ENCODE measurements at regions not wholly inside any gene's neighbourhood (a gene's known extent, or its start where the extent isn't known, plus 50 kb on each side); places are given as distances from the start of the nearest gene placed in this dataset.

- no peak for DNase-seq
These were observed 182.3 kb downstream of the MACROH2A1 start for GRCh38 chr5:135216471-135217343.

GRCh38 chr5:135215617-135216470 lies 181.8 kb upstream of the PITX1 start:
- DNase-seq = no peak

- no peak for DNase-seq
These were observed 181.0 kb upstream of the PITX1 start for GRCh38 chr5:135214897-135215616.

- DNase-seq = no peak
These were observed 179.6 kb upstream of the PITX1 start for GRCh38 chr5:135213466-135214239.

GRCh38 chr5:135213027-135213386 lies 179.0 kb upstream of the PITX1 start:
- no peak for DNase-seq

GRCh38 chr5:135212361-135213026 lies 178.5 kb upstream of the PITX1 start:
- DNase-seq = no peak

GRCh38 chr5:135211791-135212190 lies 177.8 kb upstream of the PITX1 start:
- no peak for DNase-seq

- DNase-seq = no peak
These were observed 177.2 kb upstream of the PITX1 start for GRCh38 chr5:135211083-135211790.

GRCh38 chr5:135210286-135211055 lies 176.4 kb upstream of the PITX1 start:
- no peak for DNase-seq

- no peak for DNase-seq
These were observed 175.1 kb upstream of the PITX1 start for GRCh38 chr5:135208903-135209721.

GRCh38 chr5:135208555-135208902 lies 174.5 kb upstream of the PITX1 start:
- DNase-seq = no peak

GRCh38 chr5:135207866-135208265 lies 173.8 kb upstream of the PITX1 start:
- DNase-seq = no peak

GRCh38 chr5:135206862-135207261 lies 172.8 kb upstream of the PITX1 start:
- no peak for DNase-seq

- no peak for DNase-seq
These were observed 171.8 kb upstream of the PITX1 start for GRCh38 chr5:135205632-135206349.

GRCh38 chr5:135204151-135204600 lies 170.1 kb upstream of the PITX1 start:
- no peak for DNase-seq

GRCh38 chr5:135203593-135204036 lies 169.6 kb upstream of the PITX1 start:
- DNase-seq = no peak

- DNase-seq = no peak
These were observed 169.0 kb upstream of the PITX1 start for GRCh38 chr5:135203019-135203418.

- no peak for DNase-seq
These were observed 165.9 kb upstream of the PITX1 start for GRCh38 chr5:135199919-135200318.

GRCh38 chr5:135196483-135196882 lies 162.5 kb upstream of the PITX1 start:
- no peak for DNase-seq

All from stimulated activated CD4-positive, alpha-beta T cell treated with anti-CD3 and anti-CD28 coated beads, Interleukin-12 subunit alpha, Interleukin-12 subunit beta, amount 100 ng/mL, for 4 hours (primary cell).